Activated T-cell treated with anti-CD3 and anti-CD28 coated beads, Interleukin-2, amount 50 U/mL, for 24 hours (primary cell): ENCODE measurements at regions not wholly inside any gene's neighbourhood (a gene's known extent, or its start where the extent isn't known, plus 50 kb on each side); places are given as distances from the start of the nearest gene placed in this dataset.
"Not testable (repeated sequence)": the region's sequence is repeated elsewhere in the genome, so short reads cannot be mapped to it uniquely, and the experiment has no call there.

ENCODE experiments used
- DNase-seq: peaks from one replicate; pipeline ENCODE4 v3.0.0-alpha.2; 2020
- H3K27ac Mint-ChIP-seq: 2 replicates; pipeline ENCODE4 v1.8.0; 2020; ENCODE audit warnings: mild to moderate bottlenecking, mixed read lengths
- H3K27me3 Mint-ChIP-seq: 2 replicates; pipeline ENCODE4 v1.8.0; 2020; ENCODE audit warnings: mixed read lengths
- H3K36me3 Mint-ChIP-seq: 2 replicates; pipeline ENCODE4 v1.8.0; 2020; ENCODE audit warnings: low read depth, mixed read lengths
- H3K4me1 Mint-ChIP-seq: 2 replicates; pipeline ENCODE4 v1.8.0; 2020; ENCODE audit warnings: low read depth, mixed read lengths
- H3K4me3 Mint-ChIP-seq: 2 replicates; pipeline ENCODE4 v1.8.0; 2020; ENCODE audit warnings: mild to moderate bottlenecking, moderate library complexity, mixed read lengths
- H3K9me3 Mint-ChIP-seq: 2 replicates; pipeline ENCODE4 v1.8.0; 2020; ENCODE audit warnings: mixed read lengths

GRCh38 chr3:95474338-95474737, 1340.1 kb upstream of the EPHA6 start:
- no peaks in the 10 kb centered on the region for H3K27me3 Mint-ChIP-seq
- no peaks in the 10 kb centered on the region for H3K36me3 Mint-ChIP-seq
- no peak for DNase-seq
- H3K4me1 Mint-ChIP-seq: no peaks in the 10 kb centered on the region
- H3K27ac Mint-ChIP-seq: no peak overlapping the region
- H3K9me3 Mint-ChIP-seq: peaks cover 6% of the 10 kb centered on the region
- no peak overlapping the region for H3K4me3 Mint-ChIP-seq

- H3K4me3 Mint-ChIP-seq: no peak overlapping the region
- H3K9me3 Mint-ChIP-seq: peaks cover 7% of the 10 kb centered on the region
- no peaks in the 10 kb centered on the region for H3K36me3 Mint-ChIP-seq
- H3K27me3 Mint-ChIP-seq: no peaks in the 10 kb centered on the region
- H3K27ac Mint-ChIP-seq: no peak overlapping the region
- DNase-seq: no peak
- no peaks in the 10 kb centered on the region for H3K4me1 Mint-ChIP-seq
These were observed 1337.9 kb upstream of the EPHA6 start for GRCh38 chr3:95476534-95476933.

GRCh38 chr3:95506174-95506573, 1308.2 kb upstream of the EPHA6 start:
- H3K9me3 Mint-ChIP-seq: peaks cover 5% of the 10 kb centered on the region
- no peak overlapping the region for H3K27ac Mint-ChIP-seq
- H3K4me1 Mint-ChIP-seq: no peaks in the 10 kb centered on the region
- no peak overlapping the region for H3K4me3 Mint-ChIP-seq
- no peak for DNase-seq
- no peaks in the 10 kb centered on the region for H3K27me3 Mint-ChIP-seq
- no peaks in the 10 kb centered on the region for H3K36me3 Mint-ChIP-seq

- Mint-ChIP-seq H3K9me3 (peaks cover 7% of the 10 kb centered on the region), H3K27me3 (no peaks in the 10 kb centered on the region), H3K4me3 (no peak overlapping the region), H3K36me3 (no peaks in the 10 kb centered on the region), H3K27ac (no peak overlapping the region), H3K4me1 (no peaks in the 10 kb centered on the region)
- no peak for DNase-seq
These were observed 1306.3 kb upstream of the EPHA6 start for GRCh38 chr3:95508124-95508523.

GRCh38 chr3:95511828-95512227, 1302.6 kb upstream of the EPHA6 start:
- Mint-ChIP-seq H3K9me3 (peaks cover 7% of the 10 kb centered on the region), H3K27me3 (no peaks in the 10 kb centered on the region), H3K4me1 (no peaks in the 10 kb centered on the region), H3K36me3 (no peaks in the 10 kb centered on the region), H3K4me3 (no peak overlapping the region), H3K27ac (no peak overlapping the region)
- no peak for DNase-seq

GRCh38 chr3:95514260-95514659, 1300.1 kb upstream of the EPHA6 start:
- H3K9me3 Mint-ChIP-seq: peaks cover 4% of the 10 kb centered on the region
- no peaks in the 10 kb centered on the region for H3K4me1 Mint-ChIP-seq
- no peak overlapping the region for H3K4me3 Mint-ChIP-seq
- no peaks in the 10 kb centered on the region for H3K36me3 Mint-ChIP-seq
- H3K27me3 Mint-ChIP-seq: no peaks in the 10 kb centered on the region
- H3K27ac Mint-ChIP-seq: no peak overlapping the region
- DNase-seq: no peak

GRCh38 chr3:95521396-95521795, 1293.0 kb upstream of the EPHA6 start:
- Mint-ChIP-seq H3K9me3 (no peaks in the 10 kb centered on the region), H3K27ac (no peak overlapping the region), H3K4me1 (no peaks in the 10 kb centered on the region), H3K4me3 (no peak overlapping the region), H3K27me3 (no peaks in the 10 kb centered on the region), H3K36me3 (no peaks in the 10 kb centered on the region)
- DNase-seq: no peak

GRCh38 chr3:95522449-95522848, 1291.9 kb upstream of the EPHA6 start:
- Mint-ChIP-seq H3K4me1 (no peaks in the 10 kb centered on the region), H3K36me3 (no peaks in the 10 kb centered on the region), H3K27me3 (no peaks in the 10 kb centered on the region), H3K9me3 (no peaks in the 10 kb centered on the region), H3K4me3 (no peak overlapping the region), H3K27ac (no peak overlapping the region)
- no peak for DNase-seq

- no peak overlapping the region for H3K4me3 Mint-ChIP-seq
- H3K9me3 Mint-ChIP-seq: peaks cover 12% of the 10 kb centered on the region
- no peaks in the 10 kb centered on the region for H3K27me3 Mint-ChIP-seq
- no peak overlapping the region for H3K27ac Mint-ChIP-seq
- DNase-seq: no peak
- no peaks in the 10 kb centered on the region for H3K36me3 Mint-ChIP-seq
- H3K4me1 Mint-ChIP-seq: no peaks in the 10 kb centered on the region
These were observed 1274.4 kb upstream of the EPHA6 start for GRCh38 chr3:95539950-95540483.

GRCh38 chr3:95565502-95565901, 1248.9 kb upstream of the EPHA6 start:
- Mint-ChIP-seq H3K36me3 (no peaks in the 10 kb centered on the region), H3K27ac (no peak overlapping the region), H3K4me1 (no peaks in the 10 kb centered on the region), H3K27me3 (no peaks in the 10 kb centered on the region), H3K4me3 (no peak overlapping the region), H3K9me3 (peaks cover 18% of the 10 kb centered on the region)
- no peak for DNase-seq

- DNase-seq: no peak
- Mint-ChIP-seq H3K4me3 (no peak overlapping the region), H3K4me1 (no peaks in the 10 kb centered on the region), H3K36me3 (no peaks in the 10 kb centered on the region), H3K9me3 (peaks cover 18% of the 10 kb centered on the region), H3K27ac (no peak overlapping the region), H3K27me3 (no peaks in the 10 kb centered on the region)
These were observed 1247.0 kb upstream of the EPHA6 start for GRCh38 chr3:95567346-95567745.

GRCh38 chr3:95586754-95587153, 1227.6 kb upstream of the EPHA6 start:
- Mint-ChIP-seq H3K36me3 (no peaks in the 10 kb centered on the region), H3K27ac (no peak overlapping the region)
- DNase-seq: no peak

GRCh38 chr3:95587641-95588040, 1226.8 kb upstream of the EPHA6 start:
- not testable (repeated sequence) for H3K4me3 Mint-ChIP-seq, H3K27me3 Mint-ChIP-seq, H3K36me3 Mint-ChIP-seq, H3K9me3 Mint-ChIP-seq, DNase-seq, H3K4me1 Mint-ChIP-seq, H3K27ac Mint-ChIP-seq

More at GRCh38 chr3:95586754-95587153, 1227.6 kb upstream of the EPHA6 start:
- no peak overlapping the region for H3K4me3 Mint-ChIP-seq
- H3K4me1 Mint-ChIP-seq: no peaks in the 10 kb centered on the region
- peaks cover 7% of the 10 kb centered on the region for H3K9me3 Mint-ChIP-seq
- no peaks in the 10 kb centered on the region for H3K27me3 Mint-ChIP-seq

- Mint-ChIP-seq H3K27ac (no peak overlapping the region), H3K36me3 (no peaks in the 10 kb centered on the region)
These were observed 1225.9 kb upstream of the EPHA6 start for GRCh38 chr3:95588473-95588872.

GRCh38 chr3:95595416-95596075, 1218.8 kb upstream of the EPHA6 start:
- Mint-ChIP-seq H3K27ac (no peak overlapping the region), H3K27me3 (no peaks in the 10 kb centered on the region), H3K4me3 (no peak overlapping the region), H3K9me3 (peaks cover 11% of the 10 kb centered on the region), H3K36me3 (no peaks in the 10 kb centered on the region), H3K4me1 (no peaks in the 10 kb centered on the region)
- DNase-seq: no peak

More at GRCh38 chr3:95588473-95588872, 1225.9 kb upstream of the EPHA6 start:
- H3K27me3 Mint-ChIP-seq: no peaks in the 10 kb centered on the region
- no peak for DNase-seq
- peaks cover 9% of the 10 kb centered on the region for H3K9me3 Mint-ChIP-seq
- no peak overlapping the region for H3K4me3 Mint-ChIP-seq
- no peaks in the 10 kb centered on the region for H3K4me1 Mint-ChIP-seq

- peaks cover 30% of the 10 kb centered on the region for H3K9me3 Mint-ChIP-seq
- no peaks in the 10 kb centered on the region for H3K36me3 Mint-ChIP-seq
- no peaks in the 10 kb centered on the region for H3K4me1 Mint-ChIP-seq
- H3K4me3 Mint-ChIP-seq: no peak overlapping the region
- no peak for DNase-seq
- H3K27ac Mint-ChIP-seq: no peak overlapping the region
- no peaks in the 10 kb centered on the region for H3K27me3 Mint-ChIP-seq
These were observed 1206.5 kb upstream of the EPHA6 start for GRCh38 chr3:95607926-95608325.
